ENCODE measurements at regions not wholly inside any gene's neighbourhood (a gene's known extent, or its start where the extent isn't known, plus 50 kb on each side); places are given as distances from the start of the nearest gene placed in this dataset.

GRCh38 chr20:16106191-16106849, 466.9 kb downstream of the KIF16B start:
- no peak overlapping the region for H3K27ac ChIP-seq (ENCODE audit: control insufficient read depth, insufficient read depth)
- H3K9me3 ChIP-seq (replicated peaks; ENCODE audit: control insufficient read depth, insufficient read depth, low read length), result no peaks in the 10 kb centered on the region; the same call in 2 of the 3 replicates
- no peak overlapping the region for H3K9ac ChIP-seq (ENCODE audit: control insufficient read depth, insufficient read depth, low read length)
- no peak overlapping the region for H3K4me2 ChIP-seq (ENCODE audit: control insufficient read depth, insufficient read depth)
- CTCF ChIA-PET, result interaction anchor here (1.3 kb wide), 1 partner anchor 39 kb away, joined by 3 read pairs; no protein-coding TSS in a partner anchor
- no peaks in the 10 kb centered on the region for H3K79me2 ChIP-seq (ENCODE audit: control insufficient read depth, insufficient read depth, low read length)
- intact Hi-C loops (cut with micrococcal nuclease; ENCODE audit: unreplicated experiment), result no loop called here
- FAIRE-seq (no peak), ATAC-seq (no peak), DNase-seq (ENCODE audit: low read depth, low spot score) (no peak)
- no peaks in the 10 kb centered on the region; a peak in 1 of 4 replicates for H3K27me3 ChIP-seq (replicated peaks in 1 of 2; ENCODE audit: control insufficient read depth in 2 of 2, insufficient read depth in 2 of 2, low read length in 1 of 2)
- H3K4me1 ChIP-seq (ENCODE audit: control insufficient read depth, insufficient read depth, low read length), result no peaks in the 10 kb centered on the region
- whole genome bisulfite sequencing (ENCODE audit: insufficient coverage, insufficient replicate concordance, low lambda C conversion rate, missing lambda C conversion rate), result 39% methylated on average over 2 of the region's 2 CpGs
- H3K36me3 ChIP-seq (ENCODE audit: control insufficient read depth in 2 of 2, insufficient read depth in 2 of 2, low read length in 1 of 2), result no peaks in the 10 kb centered on the region
- POLR2A ChIA-PET, result no interaction called here
- TF ChIP-seq IKZF1 (conservative IDR thresholded peaks at IDR 0.05), result no peak
- no peak for TF ChIP-seq HDAC6 (IDR thresholded peaks at IDR 0.05; ENCODE audit: unreplicated experiment)
- TF ChIP-seq POLR2AphosphoS5 (IDR thresholded peaks at IDR 0.05; ENCODE audit: low read length), result no peak
- TF ChIP-seq SMAD1 (IDR thresholded peaks at IDR 0.05; ENCODE audit: low read depth, partially characterized antibody), result no peak
- TF ChIP-seq RAD51 (IDR thresholded peaks at IDR 0.05), result no peak
- TF ChIP-seq CBX3 (IDR thresholded peaks at IDR 0.05; ENCODE audit: borderline replicate concordance, low read depth), result no peak
- TF ChIP-seq ZNF24 (IDR thresholded peaks at IDR 0.05), result no peak
- no peak for TF ChIP-seq SP1 (IDR thresholded peaks at IDR 0.05; ENCODE audit: low read depth, low read length)
- no peak for TF ChIP-seq TBL1XR1 (IDR thresholded peaks at IDR 0.05; ENCODE audit: low read depth, low read length)
- TF ChIP-seq TCF7 (IDR thresholded peaks at IDR 0.05; ENCODE audit: borderline replicate concordance), result no peak
- no peak for TF ChIP-seq STAT3 (IDR thresholded peaks at IDR 0.05; ENCODE audit: low read depth, low read length)
- no peak for TF ChIP-seq SMARCA5 (IDR thresholded peaks at IDR 0.05)
- TF ChIP-seq MYB (IDR thresholded peaks at IDR 0.05; ENCODE audit: borderline replicate concordance, low read depth, low read length), result no peak
- no peak for TF ChIP-seq MEF2A (IDR thresholded peaks at IDR 0.05; ENCODE audit: insufficient read depth, low read depth, low read length)
- no peak for TF ChIP-seq KAT2A (conservative IDR thresholded peaks at IDR 0.05; ENCODE audit: control insufficient read depth, low read depth, low read length)
- no peak for TF ChIP-seq HDGF (IDR thresholded peaks at IDR 0.05)
- SMC1A ChIA-PET (ENCODE audit: uncharacterized antibody, unreplicated experiment), result no interaction called here
- RAD21 ChIA-PET (ENCODE audit: unreplicated experiment), result no interaction called here
- no peak overlapping the region for H2AFZ ChIP-seq (ENCODE audit: control insufficient read depth, low read depth, low read length)
- no peak overlapping the region for H3K4me3 ChIP-seq
- in situ Hi-C loops (cut with MboI), result no loop called here
- no TSS peak for BruUV-seq (replicated peaks)
- H4K20me1 ChIP-seq (ENCODE audit: control insufficient read depth, insufficient read depth), result no peaks in the 10 kb centered on the region
